ENCODE measurements at regions not wholly inside any gene's neighbourhood (a gene's known extent, or its start where the extent isn't known, plus 50 kb on each side); places are given as distances from the start of the nearest gene placed in this dataset.

DNA sequence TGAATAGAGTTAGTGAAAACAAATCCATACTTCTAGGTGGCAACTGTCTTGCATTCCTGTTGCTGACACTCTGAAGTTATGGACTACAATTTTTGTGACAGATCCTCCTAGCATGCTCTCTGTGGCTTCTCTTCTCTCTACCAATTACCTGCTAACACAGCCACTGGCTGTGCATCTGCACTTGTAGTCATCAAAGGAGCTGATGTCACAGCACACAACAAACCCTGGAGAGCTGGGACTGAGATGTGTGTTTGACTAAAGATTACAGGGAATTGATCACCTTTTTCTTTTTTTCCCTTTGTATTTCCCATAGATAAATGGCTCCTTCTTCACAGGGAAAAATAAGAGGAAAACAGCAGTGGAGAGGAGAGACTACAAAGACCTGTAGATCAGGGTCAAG is 278.4 kb upstream of the CCDC54 start:
- Histone ChIP-seq H3K9me3 (no peaks in the 10 kb centered on the region), H3K27ac (no peak overlapping the region), H3K4me1 (no peaks in the 10 kb centered on the region), H3K4me2 (no peak overlapping the region), H3K36me3 (no peaks in the 10 kb centered on the region), H3K9ac (no peak overlapping the region), H4K20me1 (no peaks in the 10 kb centered on the region), H3K4me3 (no peak overlapping the region), H3K27me3 (peaks cover 2% of the 10 kb centered on the region; the same call in 1 of the 2 replicates)
- no peak for TF ChIP-seq Cebpa-rat (IDR thresholded peaks at IDR 0.05)

DNA sequence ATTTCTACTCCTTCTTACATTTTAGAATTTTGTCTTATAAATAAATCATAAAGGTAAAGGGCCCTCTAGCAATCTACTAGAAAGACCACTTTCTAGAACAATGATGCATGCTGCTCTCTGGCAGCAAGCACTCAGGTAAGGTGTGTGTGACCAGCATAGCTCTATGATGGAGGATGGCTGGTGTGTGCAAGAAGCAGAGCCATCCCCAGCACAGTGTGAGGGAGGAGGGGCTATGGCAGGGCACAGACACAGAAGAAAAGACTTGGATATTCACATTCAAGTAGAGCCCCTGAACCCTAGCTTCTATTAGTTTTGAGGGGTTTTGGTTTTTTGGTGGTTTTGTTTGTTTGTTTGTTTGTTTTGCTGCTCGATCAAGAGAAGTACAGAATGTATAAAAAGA is 277.1 kb upstream of the CCDC54 start:
- H3K9ac ChIP-seq, result no peak overlapping the region
- peaks cover 2% of the 10 kb centered on the region; the same call in 1 of the 2 replicates for H3K27me3 ChIP-seq
- no peak overlapping the region for H3K4me2 ChIP-seq
- H4K20me1 ChIP-seq, result no peaks in the 10 kb centered on the region
- H3K36me3 ChIP-seq, result no peaks in the 10 kb centered on the region
- TF ChIP-seq Cebpa-rat (IDR thresholded peaks at IDR 0.05), result no peak
- H3K4me1 ChIP-seq, result no peaks in the 10 kb centered on the region
- H3K4me3 ChIP-seq, result no peak overlapping the region
- no peaks in the 10 kb centered on the region for H3K9me3 ChIP-seq
- no peak overlapping the region for H3K27ac ChIP-seq

DNA sequence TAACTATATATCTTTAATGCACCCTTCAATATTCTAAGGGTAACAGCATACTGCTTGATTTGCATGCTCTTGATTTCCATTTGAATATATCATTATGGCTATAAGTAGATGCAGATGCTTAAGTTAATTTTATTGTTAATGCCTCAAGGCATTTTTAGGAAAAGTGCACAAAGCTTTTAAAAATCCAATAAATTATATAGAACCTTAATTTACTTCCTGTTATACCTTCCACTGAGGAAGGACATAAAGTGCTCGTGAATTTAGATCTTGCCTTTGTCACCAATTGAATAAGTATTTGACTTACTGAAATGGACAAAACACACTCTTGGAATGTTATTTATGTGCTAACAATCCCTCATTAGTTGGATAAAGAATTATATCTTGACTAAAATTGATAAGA is 276.7 kb upstream of the CCDC54 start:
- Histone ChIP-seq H3K9ac (no peak overlapping the region), H4K20me1 (no peaks in the 10 kb centered on the region), H3K9me3 (no peaks in the 10 kb centered on the region), H3K27ac (no peak overlapping the region), H3K4me2 (no peak overlapping the region), H3K4me1 (no peaks in the 10 kb centered on the region), H3K36me3 (no peaks in the 10 kb centered on the region), H3K4me3 (no peak overlapping the region), H3K27me3 (peaks cover 2% of the 10 kb centered on the region; the same call in 1 of the 2 replicates)
- TF ChIP-seq Cebpa-rat (IDR thresholded peaks at IDR 0.05), result no peak

DNA sequence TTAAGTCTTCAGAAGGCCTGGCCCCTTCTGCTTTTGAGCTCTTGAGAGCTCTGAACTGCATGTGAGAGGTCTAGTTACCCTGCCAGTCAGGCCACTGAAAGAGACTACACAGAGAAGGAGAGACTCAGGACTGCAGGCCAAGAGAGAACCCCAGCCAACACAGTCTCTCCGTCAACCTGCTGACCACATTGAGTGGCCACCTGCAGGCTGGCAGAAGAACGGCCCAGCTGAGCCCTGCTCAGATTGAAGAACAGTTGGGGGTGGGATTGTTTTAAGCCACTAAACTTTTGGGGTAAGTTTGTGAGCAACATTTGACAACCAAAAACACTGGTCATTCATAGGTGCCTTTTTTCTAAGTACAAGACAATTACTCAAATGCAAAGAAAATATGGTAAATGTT is 273.5 kb upstream of the CCDC54 start:
- H3K4me3 ChIP-seq, result no peak overlapping the region
- no peak for TF ChIP-seq Cebpa-rat (IDR thresholded peaks at IDR 0.05)

GRCh38 chr3:107106316-107106715 is 270.9 kb upstream of the CCDC54 start:
- H3K27me3 ChIP-seq, result peaks cover 2% of the 10 kb centered on the region; the same call in 1 of the 2 replicates
- H3K36me3 ChIP-seq, result no peaks in the 10 kb centered on the region
- no peak overlapping the region for H3K9ac ChIP-seq
- H3K9me3 ChIP-seq, result no peaks in the 10 kb centered on the region
- H3K27ac ChIP-seq, result no peak overlapping the region
- no peaks in the 10 kb centered on the region for H4K20me1 ChIP-seq
- no peak overlapping the region for H3K4me2 ChIP-seq
- no peaks in the 10 kb centered on the region for H3K4me1 ChIP-seq
- no peak overlapping the region for H3K4me3 ChIP-seq
- no peak for TF ChIP-seq Cebpa-rat (IDR thresholded peaks at IDR 0.05)

More for the DNA sequence above, 273.5 kb upstream of the CCDC54 start:
- Histone ChIP-seq H3K27me3 (peaks cover 2% of the 10 kb centered on the region; the same call in 1 of the 2 replicates), H3K27ac (no peak overlapping the region), H3K4me2 (no peak overlapping the region), H3K9me3 (no peaks in the 10 kb centered on the region), H4K20me1 (no peaks in the 10 kb centered on the region), H3K36me3 (no peaks in the 10 kb centered on the region), H3K9ac (no peak overlapping the region), H3K4me1 (no peaks in the 10 kb centered on the region)

DNA sequence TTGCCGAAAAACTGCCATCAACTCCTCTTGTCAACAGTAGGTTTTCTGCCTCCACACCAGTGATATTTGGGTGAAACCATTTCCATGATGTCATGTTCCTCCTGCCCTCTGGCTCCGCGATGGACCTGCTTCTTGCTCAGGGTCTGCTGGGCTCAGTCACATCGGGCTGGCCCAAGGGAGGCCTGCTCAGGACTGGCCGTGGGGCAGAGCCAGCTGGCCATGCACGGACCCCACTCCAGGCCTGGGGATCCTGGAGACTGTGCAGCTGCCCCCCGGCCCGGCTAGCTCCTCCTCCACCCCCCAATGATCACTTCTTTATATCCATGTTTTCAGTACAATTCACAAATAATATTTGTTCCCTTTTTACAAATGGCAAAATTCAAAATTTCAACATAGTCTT is 270.3 kb upstream of the CCDC54 start:
- no peaks in the 10 kb centered on the region for H4K20me1 ChIP-seq
- no peak overlapping the region for H3K27ac ChIP-seq
- no peak overlapping the region for H3K4me2 ChIP-seq
- H3K4me3 ChIP-seq, result no peak overlapping the region
- H3K4me1 ChIP-seq, result no peaks in the 10 kb centered on the region
- no peaks in the 10 kb centered on the region for H3K36me3 ChIP-seq
- H3K9ac ChIP-seq, result no peak overlapping the region
- peaks cover 2% of the 10 kb centered on the region; the same call in 1 of the 2 replicates for H3K27me3 ChIP-seq
- no peak for TF ChIP-seq Cebpa-rat (IDR thresholded peaks at IDR 0.05)
- H3K9me3 ChIP-seq, result no peaks in the 10 kb centered on the region

DNA sequence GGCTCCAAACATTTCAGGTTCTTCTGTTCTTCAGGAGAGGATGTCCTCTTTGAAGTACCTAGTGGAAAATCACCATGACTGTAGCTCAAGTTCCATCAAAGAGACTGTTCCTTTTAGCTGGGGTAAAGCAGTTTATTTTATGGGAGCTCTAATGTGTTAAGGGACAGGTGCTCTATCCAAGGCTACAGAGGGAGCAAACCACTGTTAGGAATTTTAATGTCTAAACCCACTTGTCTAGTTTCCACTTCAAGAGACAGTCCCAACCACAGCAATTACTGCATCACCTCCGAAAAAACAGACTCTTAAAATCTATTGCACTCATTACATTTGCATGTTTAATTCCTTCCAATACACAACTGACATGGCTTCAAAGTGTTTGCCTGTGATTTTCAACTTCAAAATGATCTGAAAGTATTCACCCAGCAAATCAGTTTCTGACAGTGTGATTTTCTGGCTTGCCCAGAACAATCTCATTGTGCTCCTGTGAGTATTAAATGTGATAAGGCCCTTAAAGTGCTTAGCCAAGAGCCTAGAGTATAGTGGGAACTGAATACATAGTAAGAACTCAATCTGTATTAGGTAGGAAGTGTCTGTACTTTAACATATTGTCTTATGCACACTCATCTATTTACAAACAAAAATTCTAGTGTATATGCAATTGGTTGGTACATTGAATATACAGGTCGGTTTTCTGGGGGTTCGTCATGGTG is 266.5 kb upstream of the CCDC54 start:
- H3K4me3 ChIP-seq, result no peak overlapping the region
- H3K4me2 ChIP-seq, result no peak overlapping the region
- no peak overlapping the region for H3K27ac ChIP-seq
- H3K27me3 ChIP-seq, result no peaks in the 10 kb centered on the region
- H4K20me1 ChIP-seq, result no peaks in the 10 kb centered on the region
- H3K36me3 ChIP-seq, result no peaks in the 10 kb centered on the region
- H3K9ac ChIP-seq, result no peak overlapping the region
- TF ChIP-seq Cebpa-rat (IDR thresholded peaks at IDR 0.05), result no peak
- no peaks in the 10 kb centered on the region for H3K4me1 ChIP-seq
- no peaks in the 10 kb centered on the region for H3K9me3 ChIP-seq

DNA sequence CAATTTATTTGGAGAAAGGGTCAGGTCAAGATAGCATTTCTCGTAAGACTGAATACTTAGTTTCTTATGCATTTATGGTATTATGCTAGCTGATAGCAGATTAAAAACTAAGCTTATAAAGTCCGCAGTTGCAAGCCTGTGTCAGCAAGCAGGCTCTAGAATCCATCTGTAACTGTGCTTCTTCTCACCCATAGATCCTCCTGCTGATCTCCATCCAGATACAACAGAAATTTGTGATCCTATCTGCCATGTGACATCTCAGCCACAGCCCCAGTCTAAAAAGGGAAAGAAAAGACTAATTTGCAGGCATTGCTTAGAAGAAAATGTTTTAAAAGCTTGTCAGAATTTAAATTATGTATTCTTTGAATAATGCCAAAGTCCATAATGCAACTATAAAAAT is 265.4 kb upstream of the CCDC54 start:
- H3K9ac ChIP-seq, result no peak overlapping the region
- H3K27ac ChIP-seq, result no peak overlapping the region
- H3K27me3 ChIP-seq, result no peaks in the 10 kb centered on the region
- H3K9me3 ChIP-seq, result no peaks in the 10 kb centered on the region
- H3K4me1 ChIP-seq, result no peaks in the 10 kb centered on the region
- H3K36me3 ChIP-seq, result no peaks in the 10 kb centered on the region
- no peak for TF ChIP-seq Cebpa-rat (IDR thresholded peaks at IDR 0.05)
- no peak overlapping the region for H3K4me3 ChIP-seq
- no peaks in the 10 kb centered on the region for H4K20me1 ChIP-seq
- H3K4me2 ChIP-seq, result no peak overlapping the region

DNA sequence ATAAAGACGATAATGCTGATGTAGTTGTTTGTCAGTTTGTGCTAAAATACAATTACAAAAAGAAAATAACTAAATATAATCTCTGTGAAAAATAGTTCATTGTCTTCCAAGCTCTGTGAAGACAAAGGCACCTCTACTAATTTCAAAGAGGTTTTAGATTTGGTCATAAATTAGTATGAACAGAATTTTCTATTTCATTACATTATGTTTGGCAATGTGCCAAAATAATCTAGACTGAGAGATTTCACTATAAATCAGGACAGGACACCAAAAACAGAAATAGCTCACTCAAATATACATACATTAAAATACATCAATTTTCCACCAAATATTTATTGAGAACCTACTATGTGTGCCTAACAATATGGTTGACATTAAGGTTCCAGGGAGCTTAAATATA is 264.9 kb upstream of the CCDC54 start:
- Histone ChIP-seq H3K4me1 (no peaks in the 10 kb centered on the region), H3K27me3 (no peaks in the 10 kb centered on the region), H3K4me2 (no peak overlapping the region)

GRCh38 chr3:107116251-107116650 is 261.0 kb upstream of the CCDC54 start:
- H3K36me3 ChIP-seq, result no peaks in the 10 kb centered on the region
- TF ChIP-seq Cebpa-rat (IDR thresholded peaks at IDR 0.05), result no peak
- H3K9ac ChIP-seq, result no peak overlapping the region
- H3K4me2 ChIP-seq, result no peak overlapping the region
- no peak overlapping the region for H3K4me3 ChIP-seq
- peaks cover 6% of the 10 kb centered on the region; the same call in 1 of the 2 replicates for H3K4me1 ChIP-seq
- no peaks in the 10 kb centered on the region for H3K9me3 ChIP-seq
- H3K27ac ChIP-seq, result no peak overlapping the region
- no peaks in the 10 kb centered on the region for H3K27me3 ChIP-seq
- no peaks in the 10 kb centered on the region for H4K20me1 ChIP-seq

More for the DNA sequence above, 264.9 kb upstream of the CCDC54 start:
- no peaks in the 10 kb centered on the region for H3K36me3 ChIP-seq
- no peaks in the 10 kb centered on the region for H3K9me3 ChIP-seq
- no peak overlapping the region for H3K27ac ChIP-seq
- H3K4me3 ChIP-seq, result no peak overlapping the region
- no peak for TF ChIP-seq Cebpa-rat (IDR thresholded peaks at IDR 0.05)
- H3K9ac ChIP-seq, result no peak overlapping the region
- H4K20me1 ChIP-seq, result no peaks in the 10 kb centered on the region

All from BLaER1 (cell line).